COLO829 (cell line): ENCODE measurements at regions not wholly inside any gene's neighbourhood (a gene's known extent, or its start where the extent isn't known, plus 50 kb on each side); places are given as distances from the start of the nearest gene placed in this dataset.
"Not testable (repeated sequence)": the region's sequence is repeated elsewhere in the genome, so short reads cannot be mapped to it uniquely, and the experiment has no call there.

Experiments used
- DNase-seq: peaks from one replicate; pipeline ENCODE4 v3.0.0; 2012; ENCODE audit warnings: low spot score

GRCh38 chr2:95686056-95686825 is 94.4 kb downstream of the TRIM43 start:
- DNase-seq, result not testable (repeated sequence)

GRCh38 chr2:95687852-95688251 is 96.1 kb downstream of the TRIM43 start:
- DNase-seq, result peak; percentile 22

DNA sequence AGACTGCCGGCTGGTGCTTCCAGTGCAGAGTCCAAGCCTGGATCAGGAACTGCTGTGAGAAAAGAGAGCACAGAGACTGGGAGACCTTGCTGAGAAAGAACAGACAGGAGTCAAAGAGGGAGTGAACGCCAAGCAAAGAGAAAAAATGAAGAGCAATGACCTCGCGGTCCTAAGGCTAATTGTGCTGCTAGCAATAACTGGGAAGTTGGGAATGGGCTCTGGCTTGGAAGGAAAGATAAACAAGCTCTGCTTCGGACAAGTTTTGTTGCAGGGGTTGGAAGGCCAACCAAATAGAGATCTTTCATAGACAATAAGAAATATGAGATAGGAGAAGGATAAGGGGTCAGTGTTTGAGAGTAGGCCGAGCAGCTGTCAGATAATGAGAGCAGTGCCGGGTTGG is 99.4 kb downstream of the TRIM43 start:
- not testable (repeated sequence) for DNase-seq

DNA sequence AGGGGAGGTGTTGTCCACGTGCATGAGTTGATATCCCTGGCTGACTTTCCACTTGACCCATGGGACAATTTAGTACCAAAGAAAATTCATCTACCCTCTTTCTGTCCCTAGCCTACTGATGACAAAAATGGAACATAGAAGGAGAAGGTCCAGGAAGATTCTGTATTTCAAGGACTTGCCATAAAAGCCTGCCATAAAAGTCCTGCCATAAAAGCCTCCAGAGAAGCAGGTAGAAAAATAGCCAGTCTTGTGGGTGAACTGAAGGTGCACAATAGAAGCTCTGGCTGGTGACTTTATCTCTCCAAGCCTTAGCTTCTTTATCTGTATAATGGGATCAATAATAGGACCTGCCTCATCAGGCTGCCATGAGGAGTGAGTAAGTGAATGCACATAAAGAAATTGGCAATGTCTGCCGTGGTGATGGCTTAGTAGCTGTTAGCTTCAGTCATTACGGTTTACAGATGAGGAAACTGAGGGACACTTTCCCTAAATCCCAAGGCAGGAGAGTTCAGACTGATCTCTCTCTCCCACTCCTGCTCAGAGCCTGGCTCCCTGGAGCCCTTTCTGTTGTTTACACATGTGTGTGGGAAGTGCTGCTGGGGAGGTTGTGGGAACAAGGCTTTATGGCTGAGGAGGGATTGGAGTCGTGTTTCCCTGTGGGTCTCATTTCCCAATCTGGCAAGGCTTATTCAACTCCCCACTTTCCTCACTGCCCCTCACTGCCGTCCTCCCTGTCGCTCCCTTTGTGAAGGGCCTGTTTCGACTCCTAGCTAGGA is 101.5 kb downstream of the TRIM43 start:
- DNase-seq, result not testable (repeated sequence)

DNA sequence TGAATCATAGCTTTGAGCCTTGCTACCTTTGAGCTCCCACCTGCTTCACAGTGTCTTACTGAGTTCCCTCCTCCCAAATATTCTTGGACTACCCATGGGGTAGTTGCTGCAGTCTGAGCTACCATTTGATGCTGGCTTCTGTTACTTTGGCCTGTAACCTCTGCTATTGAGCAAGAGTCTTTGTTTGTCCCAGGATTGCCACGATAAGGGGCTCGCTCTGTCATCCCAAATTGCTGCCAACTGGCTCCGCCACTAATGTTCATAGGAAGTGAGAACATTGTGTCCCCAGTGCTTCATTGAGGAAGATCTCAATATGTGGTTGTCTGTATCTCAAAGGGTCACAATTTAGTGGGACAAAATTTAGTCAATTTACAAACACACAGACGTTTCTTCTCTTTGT is 103.8 kb downstream of the TRIM43 start:
- no peak for DNase-seq

DNA sequence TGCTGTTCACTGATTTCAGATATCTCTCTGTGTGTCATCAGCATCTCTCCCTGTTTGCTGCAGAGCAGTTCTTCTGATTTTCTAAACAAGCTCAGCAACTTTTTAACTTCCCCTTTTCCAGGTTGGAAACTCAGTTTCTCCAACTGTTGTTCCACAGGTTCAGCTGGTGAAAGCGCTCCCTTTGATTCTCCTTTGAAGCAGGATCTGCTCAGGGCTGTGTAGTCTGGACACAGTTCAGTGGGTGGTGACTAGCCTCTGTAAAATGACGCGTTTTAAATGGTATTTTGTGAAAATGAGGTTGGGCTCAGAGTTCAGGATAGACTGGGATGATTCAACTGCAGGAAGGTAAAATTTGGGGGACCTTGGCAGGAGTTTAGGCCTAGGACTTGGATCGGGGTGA is 106.3 kb downstream of the TRIM43 start:
- no peak for DNase-seq

GRCh38 chr2:95699201-95700184 is 107.7 kb downstream of the TRIM43 start:
- not testable (repeated sequence) for DNase-seq

DNA sequence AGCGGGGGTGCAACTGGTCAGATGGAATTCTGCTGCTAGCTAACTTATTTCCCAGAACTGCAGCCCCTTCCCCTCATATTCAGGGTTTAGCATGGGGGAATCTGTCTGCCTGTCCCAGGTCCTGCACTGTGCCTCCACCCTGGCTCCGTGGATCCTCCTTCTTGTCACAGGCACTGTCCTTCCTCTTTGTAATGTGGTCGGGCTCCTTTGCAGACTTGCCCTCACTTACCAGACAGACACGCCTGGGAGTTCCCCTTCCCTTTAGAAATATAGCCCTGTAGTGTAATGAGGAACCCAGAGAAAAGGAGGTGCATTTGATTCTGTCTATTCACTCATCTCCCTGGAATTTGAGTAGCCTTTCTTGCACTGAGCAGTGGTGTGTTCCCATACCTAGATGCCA is 108.7 kb downstream of the TRIM43 start:
- DNase-seq, result no peak

DNA sequence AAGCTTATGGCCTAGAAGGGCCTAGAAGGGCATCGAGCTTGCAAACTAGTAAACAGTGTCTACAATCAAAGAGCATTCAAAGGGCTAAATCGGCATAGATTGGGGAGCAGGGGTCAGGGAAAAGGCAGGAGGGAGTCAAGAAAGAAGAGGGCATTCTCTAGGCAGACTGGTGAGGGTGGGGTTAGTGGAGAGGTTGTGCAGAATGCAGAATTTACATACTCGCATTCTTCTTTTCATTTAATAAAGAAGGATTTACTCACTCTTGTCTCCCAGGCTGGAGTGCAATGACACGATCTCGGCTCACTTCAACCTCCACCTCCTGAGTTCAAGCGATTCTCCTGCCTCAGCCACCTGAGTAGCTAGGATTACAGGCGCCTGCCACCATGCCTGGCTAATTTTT is 110.7 kb downstream of the TRIM43 start:
- DNase-seq, result no peak

DNA sequence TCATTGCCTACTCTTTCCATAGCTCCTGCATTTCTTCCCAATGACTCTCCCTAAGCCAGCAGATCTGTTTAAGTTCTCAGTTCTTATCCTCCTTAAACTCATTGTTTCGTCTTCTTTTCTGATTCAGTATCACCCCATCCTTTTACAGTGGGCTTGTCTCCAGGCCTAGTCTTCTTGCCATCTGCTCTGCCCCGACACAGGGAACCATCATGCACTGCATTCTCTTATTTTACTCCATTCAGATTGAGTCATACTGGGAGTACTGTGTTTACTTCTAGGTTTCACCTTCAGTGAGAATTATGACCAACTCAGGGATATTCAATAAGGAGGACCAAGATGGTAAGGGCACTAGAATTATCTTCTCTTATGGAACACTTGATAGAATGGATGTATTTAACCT is 115.4 kb downstream of the TRIM43 start:
- not testable (repeated sequence) for DNase-seq

GRCh38 chr2:95707837-95708236 is 116.0 kb downstream of the TRIM43 start:
- no peak for DNase-seq

GRCh38 chr2:95709831-95710230 is 118.0 kb downstream of the TRIM43 start:
- DNase-seq, result peak; percentile 61

GRCh38 chr2:95713470-95714177 is 121.8 kb downstream of the TRIM43 start:
- not testable (repeated sequence) for DNase-seq

DNA sequence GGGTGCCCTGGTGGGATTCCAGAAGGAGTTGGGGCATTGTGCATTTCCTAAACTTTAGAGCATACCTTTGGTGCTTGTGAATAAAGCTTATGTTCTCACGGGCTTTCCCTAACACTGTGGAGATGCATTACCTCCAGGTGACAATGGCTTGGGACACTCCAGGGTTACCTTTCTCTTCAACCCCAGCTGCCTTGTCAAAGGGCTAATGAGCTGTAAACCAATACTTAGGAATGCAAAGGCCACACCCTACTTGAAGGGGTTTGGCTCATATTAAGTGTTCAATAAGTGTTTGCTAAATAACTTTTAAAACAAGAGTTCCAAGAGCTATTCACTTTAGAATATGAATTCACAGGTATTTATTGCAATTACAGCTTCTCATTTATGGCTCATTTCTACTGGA is 122.6 kb downstream of the TRIM43 start:
- not testable (repeated sequence) for DNase-seq

DNA sequence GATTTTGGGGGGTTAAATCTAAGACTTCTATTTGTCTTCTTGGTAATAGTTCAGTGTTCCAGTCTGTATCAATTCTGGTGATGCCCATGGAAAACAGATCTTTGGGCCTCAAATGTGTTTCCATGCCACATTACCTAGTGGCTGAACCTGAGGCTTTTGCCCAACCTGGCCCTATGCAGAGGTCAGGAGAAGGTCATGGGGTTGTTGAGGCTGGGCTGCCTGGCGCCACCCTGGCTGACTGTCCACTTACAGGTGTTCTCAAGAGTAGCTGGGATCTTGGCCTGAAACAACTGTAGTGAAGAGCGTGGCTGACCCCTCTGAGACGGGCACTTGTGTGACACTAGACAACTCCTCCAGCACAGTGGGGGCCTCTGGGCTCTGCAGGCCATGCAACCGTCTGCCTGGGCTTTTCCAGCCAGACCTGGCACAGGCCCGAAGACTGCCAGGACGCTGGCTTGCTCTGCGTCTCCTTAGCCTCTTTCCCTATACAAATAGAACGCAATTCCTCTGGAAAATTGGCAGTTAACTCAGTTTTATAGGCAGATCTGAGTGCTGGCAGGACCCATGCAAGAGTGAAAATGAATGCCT is 127.8 kb downstream of the TRIM43 start:
- no peak for DNase-seq

DNA sequence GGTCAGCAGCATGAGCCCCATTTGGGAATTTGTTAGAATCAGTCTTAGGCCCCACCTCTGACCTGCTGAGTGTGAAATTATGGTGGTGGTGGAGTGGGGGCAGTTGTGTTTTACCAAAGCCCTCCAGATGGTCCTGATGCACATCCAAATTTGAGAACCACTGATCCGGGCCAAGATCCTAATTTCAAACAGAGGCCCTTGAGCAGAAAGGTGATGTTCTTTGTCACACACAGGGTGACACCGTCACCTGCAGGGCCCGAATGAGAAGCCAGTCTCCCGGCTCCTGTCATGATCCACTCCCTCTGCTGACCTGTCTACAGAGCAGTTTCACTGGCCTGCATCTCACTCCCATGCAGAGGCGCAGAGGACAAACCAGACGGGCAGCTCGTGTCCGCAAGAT is 129.9 kb downstream of the TRIM43 start:
- no peak for DNase-seq

DNA sequence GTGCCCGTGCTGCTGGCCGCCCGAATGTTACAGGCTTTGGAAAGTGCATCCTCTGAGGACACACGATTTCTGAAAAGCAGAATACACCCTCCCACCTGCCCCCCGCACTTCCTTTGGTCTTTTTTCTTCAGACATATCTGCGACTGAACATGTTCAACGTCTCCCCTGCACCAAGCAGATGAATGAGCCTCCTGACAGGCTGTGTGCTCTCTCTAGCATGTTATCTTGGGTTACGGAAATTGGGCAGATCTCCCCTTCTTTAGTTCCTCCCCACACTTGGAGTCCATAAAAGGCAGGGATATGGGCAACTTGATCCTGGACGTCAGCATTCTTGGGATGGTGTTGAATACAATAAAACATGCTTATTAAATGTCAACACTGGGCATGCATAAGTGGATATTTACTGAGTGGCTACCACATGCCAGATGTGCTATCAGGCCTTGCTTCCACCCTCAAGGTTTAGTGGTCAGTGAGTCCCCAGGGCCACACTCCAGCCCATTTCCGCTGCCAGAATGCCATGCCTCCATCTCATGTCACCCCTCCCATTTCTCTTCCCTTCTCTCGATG is 130.4 kb downstream of the TRIM43 start:
- DNase-seq, result no peak

DNA sequence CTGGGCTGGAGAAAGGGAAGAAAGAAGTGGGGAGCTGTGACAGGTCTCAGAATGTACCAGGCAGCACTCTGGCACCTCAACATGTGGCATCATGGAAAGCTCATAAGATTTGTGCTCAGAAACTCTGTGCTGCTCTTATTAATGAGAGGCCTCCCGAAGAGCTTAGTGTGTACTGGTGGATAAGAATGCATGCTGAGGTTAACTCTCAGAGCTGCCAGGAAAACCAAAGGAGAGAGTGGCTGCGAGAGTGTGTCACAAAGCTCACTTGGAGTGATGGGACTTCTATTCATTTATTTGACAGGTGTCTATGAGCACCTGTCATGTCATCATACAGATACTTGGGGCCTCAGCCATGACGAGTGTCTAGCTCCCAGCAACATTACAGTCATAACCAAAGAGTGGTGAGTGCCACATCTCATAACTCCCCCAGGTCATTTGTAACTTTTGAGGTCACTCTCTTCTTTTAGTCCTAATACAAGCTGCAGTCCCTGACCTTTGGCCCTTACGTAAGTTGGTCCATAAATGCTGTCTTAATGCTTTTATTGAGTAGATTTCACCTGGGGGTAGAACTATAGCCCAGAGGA is 131.9 kb downstream of the TRIM43 start:
- DNase-seq, result not testable (repeated sequence)

- DNase-seq, result not testable (repeated sequence)
These were observed 133.4 kb downstream of the TRIM43 start for GRCh38 chr2:95725191-95725590.

DNA sequence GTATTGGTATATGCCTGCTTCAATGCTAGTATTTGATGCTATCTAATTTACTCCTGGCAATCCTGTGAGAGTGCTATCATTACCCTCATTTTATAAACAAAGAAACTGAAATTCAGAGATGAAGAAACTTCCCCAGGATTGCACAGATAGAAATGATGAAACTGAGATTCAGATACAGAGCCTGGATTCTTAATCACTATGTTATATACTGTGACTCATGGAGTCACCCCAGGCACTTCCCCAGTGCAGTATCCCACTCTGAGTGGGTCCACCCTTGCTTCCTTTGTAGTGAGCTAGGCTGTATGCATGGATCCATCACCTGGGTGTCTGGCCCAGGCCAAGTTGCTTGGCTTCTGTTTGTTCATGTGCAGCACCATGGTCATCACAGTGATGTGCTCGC is 133.9 kb downstream of the TRIM43 start:
- not testable (repeated sequence) for DNase-seq
